Chondrocyte (in vitro differentiated cells): ENCODE measurements at regions not wholly inside any gene's neighbourhood (a gene's known extent, or its start where the extent isn't known, plus 50 kb on each side); places are given as distances from the start of the nearest gene placed in this dataset.
"Not testable (repeated sequence)": the region's sequence is repeated elsewhere in the genome, so short reads cannot be mapped to it uniquely, and the experiment has no call there.

Experiments
- DNase-seq: peaks from one replicate; pipeline ENCODE4 v3.0.0; 2021; ENCODE audit warnings: mixed read lengths, low spot score
- H3K27ac Mint-ChIP-seq: one replicate; pipeline ENCODE4 v1.8.0; 2021; ENCODE audit warnings: mild to moderate bottlenecking, moderate library complexity, mixed read lengths; ENCODE audit not compliant: unreplicated experiment
- H3K27me3 Mint-ChIP-seq: 2 replicates; pipeline ENCODE4 v1.8.0; 2021; ENCODE audit warnings: low read depth, mixed read lengths
- H3K36me3 Mint-ChIP-seq: 2 replicates; pipeline ENCODE4 v1.8.0; 2021; ENCODE audit warnings: low read depth, mixed read lengths
- H3K4me1 Mint-ChIP-seq: 2 replicates; pipeline ENCODE4 v1.8.0; 2021; ENCODE audit warnings: low read depth, mild to moderate bottlenecking, mixed read lengths
- H3K4me3 Mint-ChIP-seq: one replicate; pipeline ENCODE4 v1.8.0; 2021; ENCODE audit warnings: mild to moderate bottlenecking, moderate library complexity, mixed read lengths; ENCODE audit not compliant: unreplicated experiment
- H3K9me3 Mint-ChIP-seq: 2 replicates; pipeline ENCODE4 v1.8.0; 2021; ENCODE audit warnings: low read depth, mixed read lengths

DNA sequence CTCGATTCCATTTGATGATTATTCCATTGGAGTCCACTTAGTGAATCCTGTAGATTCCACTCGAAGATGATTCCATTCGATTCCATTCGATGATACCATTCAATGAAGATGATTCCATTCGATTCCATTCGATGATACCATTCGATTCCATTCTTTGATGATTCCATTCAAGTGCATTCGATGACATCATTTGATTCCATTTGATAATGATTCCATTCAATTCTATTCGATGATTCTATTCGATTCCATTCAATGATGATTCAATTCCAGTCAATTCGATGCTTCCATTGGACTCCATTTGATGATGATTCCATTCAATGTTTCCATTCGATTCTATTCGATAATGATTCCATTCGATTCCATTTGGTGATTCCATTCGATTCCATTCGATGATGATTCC is 1150.0 kb downstream of the TP53TG3F start:
- not testable (repeated sequence) for H3K4me3 Mint-ChIP-seq, H3K27ac Mint-ChIP-seq, H3K27me3 Mint-ChIP-seq, H3K4me1 Mint-ChIP-seq, DNase-seq
- Mint-ChIP-seq H3K36me3 (peaks cover 11% of the 10 kb centered on the region), H3K9me3 (peaks cover 88% of the 10 kb centered on the region)
